ENCODE measurements at regions not wholly inside any gene's neighbourhood (a gene's known extent, or its start where the extent isn't known, plus 50 kb on each side); places are given as distances from the start of the nearest gene placed in this dataset.

GRCh38 chr15:77733579-77734300 is 101.0 kb upstream of the LINGO1 start:
- no peak for DNase-seq (ENCODE audit: low spot score)

- no peak for DNase-seq (ENCODE audit: low spot score)
Observed at GRCh38 chr15:77732514-77733335, 100.0 kb upstream of the LINGO1 start.

GRCh38 chr15:77731945-77732344 is 99.2 kb upstream of the LINGO1 start:
- no peak for DNase-seq (ENCODE audit: low spot score)

GRCh38 chr15:77731067-77731466 is 98.4 kb upstream of the LINGO1 start:
- no peak for DNase-seq (ENCODE audit: low spot score)

- DNase-seq (ENCODE audit: low spot score), result no peak
Observed at GRCh38 chr15:77727635-77728304, 95.1 kb upstream of the LINGO1 start.

GRCh38 chr15:77724715-77725114 is 92.0 kb upstream of the LINGO1 start:
- no peak for DNase-seq (ENCODE audit: low spot score)

DNA sequence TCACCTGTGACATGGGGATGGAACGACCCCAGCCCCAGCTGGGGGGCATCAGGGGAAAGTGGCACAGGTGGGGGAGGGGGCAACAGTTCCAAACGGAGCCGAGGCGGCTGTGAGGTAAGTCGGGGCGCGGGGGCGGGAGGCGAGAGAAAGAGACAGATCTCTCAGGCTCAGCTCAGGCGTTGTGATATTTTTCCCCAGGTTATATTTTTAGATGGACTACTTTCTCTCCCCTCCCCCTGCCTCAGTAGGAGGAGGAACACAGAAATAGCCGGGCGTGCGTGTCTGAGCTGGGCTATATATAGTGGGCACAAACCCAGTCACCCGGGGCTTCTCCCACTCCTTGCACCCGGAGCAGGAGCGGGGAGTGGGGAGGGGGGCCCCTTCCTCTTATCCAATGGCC is 91.0 kb upstream of the LINGO1 start:
- no peak for DNase-seq (ENCODE audit: low spot score)

DNA sequence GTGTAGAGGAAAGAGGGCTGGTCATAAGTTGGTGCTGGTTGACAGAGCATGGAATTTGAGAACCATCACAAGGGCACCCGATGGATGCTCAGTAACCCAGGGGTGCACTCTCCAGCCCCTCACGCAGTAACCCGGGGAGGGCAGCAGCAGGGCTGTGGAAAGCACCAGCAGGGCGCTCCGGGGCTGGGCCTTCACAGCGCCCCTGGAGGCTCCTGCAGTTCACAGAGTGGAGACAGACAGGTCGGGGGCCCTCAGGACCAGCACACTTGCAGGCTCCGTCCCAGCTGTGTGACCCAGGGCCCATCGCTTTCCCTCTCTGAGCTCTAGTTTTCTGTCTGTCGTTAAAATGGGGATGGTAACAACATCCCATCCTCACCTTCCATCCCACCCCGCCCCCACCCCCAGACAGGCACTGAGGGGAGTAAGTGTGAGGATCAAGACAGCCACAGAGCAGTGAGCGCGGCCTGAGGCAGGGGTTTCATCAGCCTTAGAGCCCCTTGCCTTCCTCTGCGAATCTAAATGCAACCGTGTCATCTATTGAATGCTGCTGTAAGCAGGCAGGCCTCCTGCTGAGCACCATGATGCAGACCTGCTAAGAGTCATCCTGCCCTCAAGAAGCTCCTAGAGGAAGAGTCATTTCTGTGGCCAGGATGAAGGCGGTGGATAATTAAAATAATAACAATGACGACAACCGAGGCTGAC is 90.2 kb upstream of the LINGO1 start:
- no peak for DNase-seq (ENCODE audit: low spot score)

DNA sequence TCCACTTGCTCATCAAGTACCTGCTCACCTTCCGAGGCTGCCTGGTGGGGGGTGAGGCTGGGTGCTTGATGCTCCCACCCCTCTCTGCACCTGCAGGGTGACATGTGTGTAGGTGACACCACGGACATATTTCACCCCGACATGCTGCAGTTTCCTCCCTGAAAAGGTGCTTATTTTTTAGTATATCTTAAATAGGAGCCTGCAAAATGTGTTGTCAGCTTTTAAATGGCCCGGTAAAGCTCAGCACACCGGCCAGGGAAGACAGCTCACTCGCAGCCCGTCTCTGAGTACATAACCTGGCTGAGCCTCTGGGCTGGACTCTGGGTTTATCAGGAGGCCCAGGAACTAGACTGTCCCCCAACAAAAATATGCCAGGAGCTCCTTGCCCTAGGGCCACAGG is 89.3 kb upstream of the LINGO1 start:
- DNase-seq (ENCODE audit: low spot score), result no peak

GRCh38 chr15:77720655-77721054 is 87.9 kb upstream of the LINGO1 start:
- DNase-seq (ENCODE audit: low spot score), result no peak

- no peak for DNase-seq (ENCODE audit: low spot score)
Observed at GRCh38 chr15:77720173-77720572, 87.5 kb upstream of the LINGO1 start.

DNA sequence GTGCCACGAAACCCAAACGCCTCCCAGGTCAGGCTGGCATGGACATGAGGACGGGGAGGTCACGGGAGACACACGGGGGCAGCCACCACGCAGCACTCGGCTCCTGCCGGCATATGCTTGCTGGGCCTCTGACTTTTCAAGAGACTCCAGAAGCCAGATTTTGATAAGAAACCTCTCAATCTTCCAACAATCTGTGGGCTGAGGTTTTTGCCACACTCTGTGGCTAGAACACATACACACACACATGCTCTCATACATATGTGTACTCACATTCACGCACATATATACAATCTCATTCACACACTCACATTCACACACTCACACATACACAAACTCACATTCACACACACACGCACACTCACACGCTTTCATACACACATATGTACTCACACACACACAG is 86.7 kb upstream of the LINGO1 start:
- DNase-seq (ENCODE audit: low spot score), result no peak

DNA sequence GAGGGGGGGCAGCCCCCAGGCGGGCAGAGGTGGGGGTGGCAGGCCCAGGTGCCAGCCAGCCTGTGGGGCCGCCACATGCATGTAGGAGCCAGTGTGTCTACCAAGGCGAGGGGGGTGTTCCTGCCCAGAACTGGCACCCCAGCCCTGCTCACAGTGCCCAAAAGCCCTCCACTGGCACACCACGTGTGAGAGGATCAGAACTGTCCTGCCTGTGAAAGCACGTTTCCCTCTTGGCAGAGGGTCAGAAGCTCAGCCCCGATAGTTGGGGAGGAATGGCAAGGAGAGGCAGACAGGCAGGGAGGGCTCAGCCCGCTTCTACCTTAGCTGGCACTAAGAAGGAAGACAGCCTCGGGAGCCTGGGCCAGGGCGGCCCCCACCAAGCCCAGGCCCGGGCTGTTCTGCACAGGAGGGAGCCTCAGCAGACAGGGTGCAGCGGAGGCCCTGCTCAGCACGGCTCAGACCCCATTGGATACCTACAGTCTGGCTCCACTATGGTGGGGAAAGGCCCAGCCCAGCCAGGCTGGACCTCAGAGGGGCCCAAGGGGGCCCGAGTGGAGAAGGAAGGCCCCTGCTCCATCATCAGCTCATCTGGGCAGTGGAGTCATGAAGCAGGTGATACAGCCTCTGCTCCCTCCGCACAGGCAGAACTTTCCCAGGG is 84.8 kb upstream of the LINGO1 start:
- DNase-seq (ENCODE audit: low spot score), result no peak

- no peak for DNase-seq (ENCODE audit: low spot score)
Observed at GRCh38 chr15:77716632-77717332, 84.1 kb upstream of the LINGO1 start.

DNA sequence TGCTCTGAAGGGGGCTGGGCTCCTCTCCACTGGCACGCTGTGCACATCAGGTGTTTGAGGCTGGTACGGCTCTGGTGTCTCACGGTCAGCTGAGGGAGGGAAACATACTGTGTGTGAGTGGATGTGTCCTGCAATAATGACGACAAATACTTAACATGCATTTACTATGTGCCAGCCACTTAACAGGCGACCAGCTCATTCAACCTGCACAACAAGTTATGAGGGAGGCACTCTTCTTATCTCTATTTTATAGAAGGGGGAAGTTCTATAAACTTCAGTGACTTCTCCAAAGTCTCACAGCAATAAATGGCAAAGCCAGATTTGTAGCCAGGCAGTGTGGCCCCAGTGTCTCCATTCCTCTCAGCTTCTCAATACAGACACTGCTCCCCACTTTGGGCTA is 83.1 kb upstream of the LINGO1 start:
- no peak for DNase-seq (ENCODE audit: low spot score)

- no peak for DNase-seq (ENCODE audit: low spot score)
Observed at GRCh38 chr15:77715051-77715450, 82.3 kb upstream of the LINGO1 start.

GRCh38 chr15:77714555-77714954 is 81.8 kb upstream of the LINGO1 start:
- DNase-seq (ENCODE audit: low spot score), result no peak

DNA sequence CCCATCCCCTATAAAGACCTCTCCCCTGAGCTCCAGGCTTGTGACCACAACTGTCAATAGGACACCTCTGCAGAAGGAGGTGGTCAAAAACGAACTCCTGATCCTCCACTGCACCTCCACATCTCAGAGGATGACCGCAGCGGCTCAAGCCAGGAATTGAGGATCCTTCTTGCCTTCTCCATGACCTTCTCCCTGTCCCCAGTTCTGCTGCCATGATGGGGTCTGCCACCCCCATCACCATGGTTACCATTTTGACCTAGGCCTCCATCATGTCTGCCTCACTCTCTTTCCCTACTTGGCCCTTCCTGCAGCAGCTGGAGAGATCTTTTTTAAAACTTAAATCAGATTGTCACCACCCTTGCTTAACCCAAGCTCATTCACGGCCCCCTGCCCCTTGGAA is 81.3 kb upstream of the LINGO1 start:
- no peak for DNase-seq (ENCODE audit: low spot score)

- no peak for DNase-seq (ENCODE audit: low spot score)
Observed at GRCh38 chr15:77713281-77713680, 80.6 kb upstream of the LINGO1 start.

DNA sequence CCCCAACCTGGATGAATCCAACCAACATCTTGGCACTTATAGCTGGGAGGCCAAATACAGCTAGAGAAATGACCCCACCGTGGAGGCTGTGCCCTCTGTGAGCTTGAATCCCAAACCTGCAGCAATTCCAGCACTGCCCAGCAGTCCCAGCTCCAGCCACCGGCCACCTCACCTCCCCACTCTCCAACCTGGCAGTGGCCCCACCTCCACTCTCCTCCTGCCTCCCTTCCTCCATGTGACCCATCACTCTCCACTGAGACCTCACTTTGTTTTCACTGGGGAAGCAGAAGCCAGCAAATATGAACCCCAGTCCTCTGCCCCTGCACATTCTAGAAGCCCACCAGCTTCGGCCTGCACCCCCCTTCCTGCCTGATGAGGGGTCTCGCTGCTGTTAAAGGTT is 79.7 kb upstream of the LINGO1 start:
- DNase-seq (ENCODE audit: low spot score), result no peak

DNA sequence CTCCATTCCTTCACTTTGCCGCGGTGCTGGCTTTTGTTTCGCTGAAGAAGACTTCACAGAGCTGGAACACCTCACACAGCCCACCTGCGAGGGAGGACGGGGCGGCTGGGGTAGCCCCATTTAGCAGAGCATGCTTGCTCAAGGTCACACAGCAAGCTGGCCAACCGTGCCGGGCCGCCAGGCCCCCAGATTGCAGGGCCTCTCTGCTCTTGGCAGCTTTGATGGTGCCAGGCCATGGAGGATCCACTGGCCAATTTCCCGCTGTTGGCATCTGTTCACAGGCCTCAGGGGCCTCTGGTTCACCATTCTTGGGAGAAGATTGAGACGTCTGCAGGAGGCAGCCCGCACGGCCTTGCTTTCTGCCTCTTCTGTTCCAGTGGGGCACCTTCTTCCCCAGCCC is 77.9 kb upstream of the LINGO1 start:
- no peak for DNase-seq (ENCODE audit: low spot score)
